NK-92 treated with Interleukin-12 subunit alpha and Interleukin-12 subunit beta, amount 100 ng/mL, for 24 hours (cell line): ENCODE measurements at regions not wholly inside any gene's neighbourhood (a gene's known extent, or its start where the extent isn't known, plus 50 kb on each side); places are given as distances from the start of the nearest gene placed in this dataset.

Experiments
- DNase-seq: peaks from one replicate; lab custom pipeline; 2025; lab: John Stamatoyannopoulos, UW

DNA sequence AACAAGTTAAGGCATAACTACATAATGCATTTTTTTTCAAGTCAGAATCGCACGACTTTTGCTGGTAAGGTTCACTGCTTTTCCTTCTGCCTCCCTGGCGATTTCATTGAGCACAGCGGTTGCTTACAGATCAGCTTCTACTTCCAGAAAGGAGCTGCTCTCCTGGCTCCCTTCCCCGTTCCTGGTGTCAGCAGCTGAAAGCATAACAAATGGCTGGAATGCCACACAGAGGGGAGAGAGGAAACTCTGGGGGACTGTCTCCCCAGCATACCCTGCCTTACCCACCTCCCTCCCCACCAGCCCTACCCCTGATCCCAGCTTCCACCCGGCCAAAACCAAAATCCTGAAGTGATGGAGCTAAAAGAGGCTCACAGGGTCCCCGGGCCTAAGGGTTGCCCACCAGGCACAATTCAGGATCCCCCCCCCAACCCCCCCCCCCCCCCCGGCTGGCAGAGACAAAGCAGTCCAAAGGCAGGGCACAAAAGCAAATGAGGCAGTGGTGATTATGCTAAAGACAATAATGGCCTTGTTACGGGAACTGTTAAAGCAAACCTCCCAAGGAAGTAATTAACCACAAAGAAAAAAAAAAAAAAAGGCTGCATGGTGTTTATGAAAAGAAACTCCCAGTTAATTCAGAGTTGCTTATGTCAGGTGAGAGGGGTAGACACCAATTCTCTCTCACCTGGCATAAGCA lies 126.1 kb upstream of the WWC1 start:
- DNase-seq, result no peak

DNA sequence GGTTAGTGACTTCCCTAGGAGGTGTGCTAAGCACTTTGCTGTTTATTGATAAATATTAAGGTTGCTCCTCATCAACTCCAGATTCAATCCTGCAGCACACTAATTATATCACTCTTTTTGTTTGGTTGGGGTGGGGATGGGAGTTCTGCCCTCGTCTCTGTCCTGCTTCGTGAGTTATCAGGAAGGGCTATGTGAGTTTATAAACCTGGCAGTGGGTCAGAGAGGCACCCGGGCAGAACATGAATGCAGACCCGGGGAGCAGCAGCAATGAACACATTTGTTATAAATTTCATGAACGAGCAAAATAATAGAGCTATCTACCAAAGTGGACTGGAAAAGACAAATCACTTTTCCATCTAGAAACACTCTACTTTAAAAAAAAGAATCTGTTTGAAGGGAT lies 125.5 kb upstream of the WWC1 start:
- DNase-seq, result no peak

DNA sequence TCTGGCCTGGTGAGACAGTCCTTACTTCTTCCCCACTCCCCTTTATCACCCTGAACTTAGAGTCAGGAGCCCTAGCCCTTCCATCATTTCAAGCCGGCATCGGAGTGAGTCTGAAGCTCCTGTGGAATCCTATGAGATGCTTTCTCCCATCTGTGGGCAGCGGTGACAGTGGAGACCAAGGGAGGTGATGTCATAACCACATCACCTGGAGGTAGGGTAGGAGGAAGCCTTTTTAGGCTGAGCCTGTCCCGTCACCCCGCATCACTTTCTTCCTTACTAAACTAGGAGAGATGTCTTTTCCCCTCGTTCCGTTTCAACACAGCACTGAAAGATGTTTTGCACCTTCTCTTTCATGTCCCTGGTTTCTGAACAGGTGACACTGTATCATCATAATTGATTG lies 124.1 kb upstream of the WWC1 start:
- no peak for DNase-seq

DNA sequence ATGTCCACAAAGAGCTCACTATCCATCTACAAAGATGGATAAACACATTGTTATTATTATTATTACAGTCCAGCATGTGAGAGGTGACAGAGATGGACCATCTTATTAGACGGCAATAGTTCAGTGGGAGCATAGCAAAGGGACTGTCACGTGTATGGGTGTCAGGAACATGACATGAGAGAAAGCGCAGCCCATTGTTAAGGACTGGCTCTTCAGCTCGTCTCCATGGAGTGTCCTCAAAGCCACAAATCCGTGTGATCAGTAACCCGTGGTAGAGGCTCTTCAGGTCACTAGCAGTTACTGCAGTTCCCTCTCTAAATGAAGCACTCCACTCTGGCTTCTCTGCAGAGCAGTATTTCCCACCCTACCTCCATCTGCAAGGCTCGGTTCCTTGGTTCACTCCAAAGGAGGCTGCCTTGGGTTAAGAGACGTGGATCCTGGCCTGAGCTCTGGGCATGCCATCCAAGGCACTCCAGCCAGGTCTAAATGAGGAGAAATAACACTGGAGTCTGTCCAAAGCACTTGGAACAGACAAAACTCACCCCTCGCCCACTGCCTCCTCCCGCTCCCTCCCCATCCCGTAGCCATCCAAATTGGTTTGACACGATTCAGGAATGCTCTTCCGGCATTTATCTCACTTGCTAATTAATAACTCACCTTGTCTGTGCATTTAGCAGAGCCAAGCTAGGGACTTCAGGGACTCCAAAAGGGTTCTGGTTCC lies 122.3 kb upstream of the WWC1 start:
- DNase-seq, result no peak

DNA sequence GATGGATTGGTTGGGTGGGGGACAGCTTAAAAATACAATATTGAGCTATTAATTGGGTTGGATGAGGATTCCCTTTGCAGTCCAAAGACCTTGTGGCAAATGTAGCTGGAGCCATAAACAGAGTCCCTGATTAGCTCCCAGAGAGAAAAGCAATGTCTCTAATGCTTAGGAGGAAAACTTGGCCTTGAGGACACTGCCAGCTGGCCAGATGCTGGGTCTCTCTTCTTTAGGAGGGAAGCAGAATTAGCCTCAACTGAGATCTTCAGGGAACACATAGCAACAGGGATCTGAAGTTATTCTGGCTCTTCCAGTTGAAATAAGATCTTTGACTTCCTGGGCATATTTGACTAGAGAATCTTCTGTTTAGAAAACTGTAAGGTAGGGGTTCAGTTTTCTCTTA lies 121.7 kb upstream of the WWC1 start:
- no peak for DNase-seq

DNA sequence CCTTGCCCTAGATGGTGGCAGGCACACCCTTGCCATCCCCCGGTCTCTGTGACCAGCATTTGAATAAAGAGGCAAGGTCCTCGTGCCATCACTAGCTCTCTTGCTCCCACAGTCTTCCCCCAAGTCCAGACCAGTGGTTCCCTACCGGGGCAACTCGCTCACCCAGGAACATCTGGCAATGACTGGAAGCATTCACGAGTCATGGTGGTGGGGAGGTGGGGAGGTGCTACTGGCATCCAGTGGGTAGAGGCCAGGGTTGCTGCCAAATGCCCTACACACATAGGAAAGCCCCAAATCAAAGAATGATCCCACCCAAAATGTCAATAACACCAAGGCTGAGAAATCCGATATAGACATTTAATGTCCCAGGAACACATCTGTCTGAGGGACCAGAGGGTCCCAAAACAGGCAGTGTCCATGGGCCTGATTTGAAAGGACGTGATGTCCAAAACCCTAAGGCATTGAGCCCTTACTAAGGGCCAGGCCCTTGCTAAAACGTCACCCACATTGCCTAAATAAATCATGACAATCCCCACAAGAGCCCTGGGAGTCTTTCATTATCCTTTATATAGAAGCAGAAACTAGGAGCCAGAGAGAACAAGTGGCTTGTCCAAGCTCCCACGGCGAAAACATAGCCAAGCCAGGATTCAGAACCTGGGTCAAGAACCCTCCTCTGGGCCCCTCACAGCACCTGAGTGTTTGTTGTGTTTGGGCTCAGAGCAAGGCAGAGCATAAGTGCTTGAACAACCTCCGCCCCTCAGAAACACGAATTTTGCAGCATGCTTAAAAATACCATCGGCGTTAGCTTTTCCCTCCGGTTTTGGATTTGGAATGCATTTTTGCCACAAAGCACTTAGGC lies 119.3 kb upstream of the WWC1 start:
- DNase-seq, result no peak

DNA sequence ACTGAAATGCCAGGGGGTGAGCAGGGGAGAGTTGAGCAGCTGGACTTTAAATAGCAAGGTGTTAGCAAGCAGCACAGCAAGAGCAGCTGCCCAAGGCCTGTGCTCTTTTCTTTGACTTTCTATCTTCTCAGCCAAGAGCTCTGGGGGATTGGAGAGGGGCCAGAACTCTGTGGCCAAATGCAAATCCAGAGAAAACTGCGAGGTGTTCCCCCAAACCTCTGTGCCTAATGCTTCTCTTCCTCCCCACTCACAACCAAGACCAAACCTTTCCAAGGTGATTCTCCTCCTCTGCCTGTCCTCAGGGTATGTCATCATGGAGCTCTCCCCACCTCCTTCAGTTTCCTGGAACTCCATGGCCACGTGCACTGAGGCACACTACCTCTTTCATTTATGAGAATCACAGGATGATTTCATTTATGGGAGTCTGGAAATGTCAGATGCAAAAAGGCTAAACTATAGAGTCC lies 118.7 kb upstream of the WWC1 start:
- no peak for DNase-seq

DNA sequence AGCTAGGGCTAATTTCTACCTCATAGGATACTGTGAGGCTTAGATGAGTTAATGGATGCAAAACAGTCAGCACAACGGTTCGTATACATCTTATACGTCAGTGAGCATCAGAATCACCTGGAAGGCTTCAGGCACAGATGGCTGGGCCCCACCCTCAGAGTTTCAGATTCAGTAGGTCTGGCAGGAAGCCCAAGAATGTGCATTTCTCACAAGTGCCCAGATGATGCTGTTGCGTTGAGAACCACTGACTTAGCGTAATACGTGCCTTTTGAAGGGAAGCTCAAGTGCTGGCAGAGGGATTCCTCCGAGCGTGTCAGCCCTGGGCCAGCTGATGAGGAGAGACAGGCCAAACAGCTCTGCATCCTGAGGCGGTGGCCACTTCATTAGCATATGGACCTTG lies 117.1 kb upstream of the WWC1 start:
- no peak for DNase-seq

DNA sequence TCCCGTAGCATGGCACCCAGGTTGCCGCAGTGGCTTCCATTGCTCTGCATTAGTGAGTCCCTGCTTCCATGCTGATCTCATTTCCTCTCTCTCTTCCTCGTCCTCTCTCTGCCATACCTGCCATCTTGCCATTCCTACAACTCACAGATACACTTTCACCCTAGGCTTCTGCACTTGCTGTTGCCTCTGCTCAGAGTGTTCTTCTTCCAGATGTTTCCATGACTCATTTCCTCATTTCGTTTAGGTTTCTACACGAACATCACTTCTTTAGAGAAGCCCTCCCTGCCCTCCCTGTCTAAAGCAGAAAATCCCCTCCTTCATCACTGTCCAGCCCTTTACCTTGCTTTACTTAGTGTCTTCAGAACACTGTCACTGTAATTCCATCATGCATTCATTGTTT lies 115.2 kb upstream of the WWC1 start:
- no peak for DNase-seq

DNA sequence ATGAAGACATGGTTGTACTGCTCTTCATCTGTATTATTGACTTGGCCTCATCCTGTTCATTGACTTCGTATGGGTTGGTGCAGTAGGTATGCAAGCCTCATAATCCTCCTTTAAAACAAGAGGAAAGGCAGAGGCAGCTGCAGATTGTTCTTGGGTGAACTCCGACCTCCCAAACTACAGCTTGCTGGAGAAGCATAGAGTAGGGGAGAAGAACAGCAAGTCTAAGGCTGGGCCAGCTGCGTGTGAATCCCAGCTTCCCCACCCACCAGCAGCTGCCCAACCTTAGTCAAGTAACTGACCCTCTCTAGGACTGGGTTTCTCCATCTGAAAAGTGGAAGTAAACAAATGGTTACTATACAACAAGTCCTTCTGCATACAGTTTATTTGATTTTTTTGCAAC lies 114.5 kb upstream of the WWC1 start:
- no peak for DNase-seq

DNA sequence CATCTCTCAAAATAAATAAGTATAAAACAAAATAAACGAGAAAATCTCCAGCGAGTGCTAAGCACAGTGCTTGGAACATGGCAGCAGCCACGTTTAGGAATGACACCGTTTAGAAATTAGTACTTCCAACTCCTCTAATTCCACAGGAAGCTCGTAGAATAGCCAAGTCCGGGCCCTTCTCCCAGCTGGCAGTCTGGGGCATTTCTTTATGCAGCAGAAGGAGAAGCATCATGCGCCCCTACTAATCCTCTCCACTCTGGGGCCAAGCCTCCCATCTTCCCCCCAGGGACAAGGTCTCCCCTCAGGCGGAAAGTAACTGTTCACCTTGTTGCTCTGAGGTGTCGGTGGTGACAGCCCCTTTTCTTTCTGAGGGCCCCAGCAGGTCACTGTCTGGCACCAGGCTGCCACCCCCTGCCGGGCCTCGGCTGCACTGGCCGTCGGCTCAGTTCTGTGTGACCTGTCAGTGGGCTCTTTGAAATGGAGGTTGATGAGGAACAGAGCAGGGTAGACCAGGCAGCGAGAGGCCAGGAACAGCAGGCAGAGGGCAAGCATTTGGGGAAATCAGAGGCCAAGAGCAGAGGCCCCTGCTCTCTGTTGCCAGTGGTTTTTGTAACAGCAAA lies 113.5 kb upstream of the WWC1 start:
- DNase-seq, result no peak

DNA sequence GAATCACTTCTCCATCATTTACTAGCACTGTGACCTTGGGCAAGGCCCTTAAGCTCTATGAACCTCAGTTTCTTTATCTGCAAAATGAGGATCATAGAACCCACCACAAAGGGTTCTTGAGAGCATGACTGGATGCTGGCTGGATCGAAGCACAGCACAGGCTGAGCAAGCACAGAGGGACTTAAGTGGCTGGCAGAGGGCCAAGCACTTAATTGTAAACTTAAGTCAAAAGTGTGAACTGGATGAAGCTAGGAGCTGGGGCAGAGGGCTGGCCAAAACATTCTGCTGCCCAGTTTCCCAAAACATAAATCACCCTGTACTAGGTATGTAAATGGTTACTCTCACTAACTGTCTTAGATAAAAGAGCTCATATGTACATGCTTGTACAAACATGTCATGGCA lies 112.3 kb upstream of the WWC1 start:
- no peak for DNase-seq

DNA sequence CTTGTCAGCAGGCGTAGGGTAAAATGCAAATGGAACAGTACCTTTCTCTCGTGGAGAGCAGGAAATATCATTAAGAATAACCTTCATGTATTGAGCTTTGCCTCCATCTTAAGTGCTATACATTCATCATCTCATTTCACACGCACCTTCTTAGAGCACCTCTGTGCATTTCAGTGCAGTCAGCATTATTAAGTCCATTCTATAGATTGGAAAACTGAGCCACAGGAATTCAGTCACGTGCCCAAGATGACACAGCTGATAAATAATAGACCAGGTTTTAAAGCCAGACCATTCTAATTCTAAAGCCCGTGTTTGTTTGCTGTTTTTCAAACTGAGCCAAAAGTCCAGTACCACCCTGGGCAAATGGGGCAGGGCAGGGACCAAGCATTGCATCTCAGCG lies 109.2 kb upstream of the WWC1 start:
- DNase-seq, result no peak

DNA sequence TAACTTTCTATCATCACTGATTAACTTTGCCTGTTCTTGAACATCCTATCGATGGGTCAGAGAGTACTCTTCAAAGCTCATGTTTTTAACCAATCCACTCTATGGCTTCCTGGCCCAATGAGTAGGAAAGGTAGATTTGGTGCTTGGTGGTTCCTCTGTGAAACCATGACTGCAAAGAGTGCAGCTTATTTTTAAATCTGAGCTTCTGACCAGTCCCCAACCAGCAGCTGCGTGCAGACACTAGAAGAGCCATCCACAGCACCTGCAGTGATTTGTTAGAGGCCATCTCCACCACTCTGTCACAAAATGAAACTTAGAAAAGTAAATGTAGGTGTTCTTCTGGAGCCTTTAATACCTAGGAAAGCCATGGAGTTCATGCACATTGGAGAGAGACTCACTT lies 107.3 kb upstream of the WWC1 start:
- DNase-seq, result no peak

DNA sequence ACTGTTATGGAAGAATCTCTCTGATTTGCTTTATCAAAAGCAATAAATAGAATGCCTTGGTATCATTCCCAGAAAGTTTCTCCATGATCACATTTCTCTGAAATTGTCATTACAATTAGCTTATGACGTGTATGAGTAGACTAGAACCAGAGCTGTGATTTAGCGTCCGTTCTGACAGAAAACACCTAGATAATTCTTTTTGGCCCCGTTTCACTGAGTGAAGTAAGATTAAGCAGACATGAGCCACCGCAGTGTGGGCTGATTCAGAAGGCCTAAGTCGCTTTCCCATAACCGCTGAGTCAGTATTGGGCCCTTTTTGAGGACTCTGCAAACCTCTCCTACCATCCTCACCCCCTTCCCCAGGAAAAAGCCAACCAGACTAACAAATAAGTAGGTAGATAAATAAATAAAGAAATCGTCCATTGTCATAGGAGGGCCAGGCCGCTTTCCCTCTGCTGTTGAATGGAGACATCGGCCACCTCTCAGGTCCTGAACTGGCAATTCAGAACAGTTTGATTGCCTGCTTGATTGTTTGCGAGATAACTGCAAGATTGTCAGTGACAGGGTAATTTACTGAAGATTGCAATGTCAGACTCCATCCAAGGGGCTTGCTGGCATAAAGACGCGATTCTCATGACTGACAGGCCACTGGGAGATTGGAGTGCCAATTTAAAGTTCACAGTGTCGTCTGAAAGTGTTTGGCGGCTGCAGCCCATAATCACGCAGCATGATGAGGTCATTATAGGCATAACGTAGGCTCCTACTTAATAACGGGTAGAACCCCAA lies 105.0 kb upstream of the WWC1 start:
- DNase-seq, result no peak

DNA sequence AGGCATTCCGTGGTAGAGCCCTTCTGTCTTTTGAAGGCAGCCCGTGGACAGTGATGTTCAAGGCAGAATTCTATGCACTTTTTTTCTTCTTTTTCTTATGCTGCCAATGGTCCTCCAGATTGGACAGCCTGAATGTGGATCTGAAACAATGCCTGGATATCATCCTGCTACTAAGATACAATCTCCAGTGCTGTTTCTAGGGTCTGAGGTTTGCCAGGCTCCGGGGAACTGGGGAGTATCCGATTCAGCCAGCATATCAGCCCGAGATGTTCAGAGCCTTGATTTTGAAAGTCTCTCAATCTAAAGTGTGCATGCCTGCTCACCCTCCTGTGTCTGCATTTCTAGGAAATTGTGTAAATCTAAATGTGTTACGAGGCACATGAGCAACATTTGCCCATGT lies 103.8 kb upstream of the WWC1 start:
- no peak for DNase-seq

DNA sequence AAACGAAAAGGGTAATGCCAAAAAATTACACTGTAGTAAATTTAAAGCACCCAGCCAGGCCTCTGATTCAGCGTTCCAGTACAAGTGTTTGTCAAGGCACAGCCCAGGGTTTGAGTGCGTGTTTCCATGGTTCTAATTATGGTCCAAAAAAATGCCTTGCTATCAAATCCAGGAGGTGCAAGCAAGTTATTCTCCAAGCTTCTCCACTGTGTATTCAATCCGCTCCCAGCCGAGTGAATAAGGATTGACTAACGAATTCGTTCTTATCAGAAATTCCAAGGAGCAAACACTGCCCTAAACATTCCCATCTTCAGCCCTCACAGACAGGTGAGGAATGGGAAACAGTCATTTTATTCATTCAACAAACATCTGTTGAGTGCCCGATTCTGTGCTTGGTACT lies 103.3 kb upstream of the WWC1 start:
- DNase-seq, result no peak

DNA sequence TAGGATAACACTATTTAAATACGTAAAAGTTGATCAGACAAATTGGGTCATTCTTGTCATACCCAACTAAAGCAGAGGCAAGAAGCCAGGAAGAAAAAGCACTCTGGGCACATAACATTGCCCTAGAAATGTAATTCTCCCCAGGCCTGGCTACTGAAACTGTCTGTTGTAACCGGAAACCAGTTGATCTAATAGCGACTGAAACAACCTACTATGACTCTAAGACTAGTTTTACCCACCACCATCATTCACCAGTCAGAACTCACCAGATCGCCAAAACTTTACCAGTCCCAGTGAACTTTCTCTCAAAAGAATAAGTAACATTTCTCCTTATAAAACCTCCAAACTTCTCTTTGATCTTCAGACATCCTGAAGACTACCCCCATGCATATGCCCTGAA lies 99.3 kb upstream of the WWC1 start:
- no peak for DNase-seq

DNA sequence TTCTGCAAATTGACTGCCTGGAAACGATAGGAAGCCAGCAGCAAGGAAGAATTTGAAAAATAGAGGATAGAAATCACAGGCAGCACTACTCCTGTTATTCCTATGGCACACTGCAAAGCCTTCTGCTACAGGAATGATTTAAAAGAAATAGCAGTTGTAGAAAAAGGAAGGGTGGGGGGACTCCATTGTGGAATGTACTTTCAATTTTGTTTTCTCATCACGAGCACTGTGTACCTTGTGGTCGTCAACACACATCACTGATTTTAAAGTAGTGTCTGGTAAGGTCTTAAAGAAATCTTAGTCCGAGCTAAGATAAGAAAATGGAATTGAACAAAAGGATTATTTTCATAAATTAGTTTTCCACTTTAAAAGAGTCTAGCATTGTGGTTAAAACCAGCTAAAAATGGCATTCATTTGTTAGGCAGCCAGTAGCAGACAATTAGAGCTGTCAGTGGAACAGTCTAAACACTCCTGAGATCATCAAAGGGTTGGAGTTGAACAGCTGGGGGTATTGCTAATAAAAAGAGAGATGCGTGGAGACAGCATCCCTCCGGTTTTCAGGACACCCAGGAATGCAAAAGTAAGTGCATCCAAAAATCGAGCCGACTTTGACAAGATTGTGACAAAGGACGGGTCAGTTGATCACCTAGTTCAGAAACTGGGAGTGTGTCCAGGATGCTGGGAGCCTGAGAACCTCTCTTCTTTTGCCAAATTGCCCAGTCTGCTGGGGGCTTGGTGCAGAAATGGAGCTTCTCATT lies 97.8 kb upstream of the WWC1 start:
- no peak for DNase-seq

DNA sequence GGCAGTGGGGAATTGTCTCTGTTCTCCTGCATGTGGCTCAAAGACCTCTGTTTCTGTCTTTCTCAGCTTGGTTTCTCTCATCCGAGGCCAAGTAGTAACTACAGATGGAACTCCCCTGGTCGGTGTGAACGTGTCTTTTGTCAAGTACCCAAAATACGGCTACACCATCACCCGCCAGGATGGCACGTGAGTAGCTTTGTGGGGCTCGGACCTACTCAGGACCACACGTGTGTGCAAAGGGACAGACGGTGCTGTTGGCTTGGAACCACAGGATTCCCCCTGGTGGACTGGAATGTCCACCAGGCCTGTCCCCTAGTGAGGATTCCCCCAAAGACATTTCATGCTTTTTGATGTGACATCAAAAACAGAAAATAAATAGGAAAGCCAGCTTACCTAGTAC lies 96.3 kb upstream of the WWC1 start:
- DNase-seq, result no peak

DNA sequence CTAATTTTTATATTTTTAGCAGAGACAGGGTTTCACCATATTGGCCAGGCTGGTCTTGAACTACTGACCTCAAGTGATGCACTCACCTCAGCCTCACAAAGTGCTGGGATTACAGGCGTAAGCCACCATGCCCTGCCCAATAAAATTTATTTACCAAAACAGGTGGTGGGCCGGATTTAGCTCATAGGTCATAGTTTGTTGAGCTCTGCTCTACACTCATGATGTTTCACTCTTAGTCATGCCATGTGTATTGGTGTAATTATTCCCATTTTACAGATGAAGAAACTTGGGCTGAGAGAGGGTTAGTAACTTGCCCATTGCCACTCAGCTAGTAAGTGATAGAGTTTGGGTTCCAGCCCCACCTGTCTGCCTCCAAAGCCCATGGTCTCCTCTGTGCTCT lies 93.1 kb upstream of the WWC1 start:
- DNase-seq, result no peak
